Activated CD4-positive, alpha-beta T cell treated with anti-CD3 and anti-CD28 coated beads, Interleukin-2, amount 10 ng/mL, durations not matched to agents 7 days and 5 days (primary cell): ENCODE measurements at regions not wholly inside any gene's neighbourhood (a gene's known extent, or its start where the extent isn't known, plus 50 kb on each side); places are given as distances from the start of the nearest gene placed in this dataset.
"Not testable (repeated sequence)": the region's sequence is repeated elsewhere in the genome, so short reads cannot be mapped to it uniquely, and the experiment has no call there.

Experiments used
- CTCF ChIA-PET: fragments of 350-600 bp; sonication (Branson Sonifier 250); formaldehyde crosslinking; loops from one replicate; lab custom pipeline; 2021; ENCODE audit warnings: antibody characterized with exemption; lab: Charles Lee
- POLR2A ChIA-PET: fragments of 350-600 bp; sonication (Branson Sonifier 250); formaldehyde crosslinking; loops from one replicate; lab custom pipeline; 2021; ENCODE audit warnings: antibody characterized with exemption; lab: Charles Lee
- DNase-seq: peaks from one replicate; pipeline ENCODE4 v3.0.0-alpha.2; 2020
- H3K27ac Mint-ChIP-seq: one replicate; pipeline ENCODE4 v1.8.0; 2021; ENCODE audit warnings: mild to moderate bottlenecking, moderate library complexity, mixed read lengths
- H3K27me3 Mint-ChIP-seq: one replicate; pipeline ENCODE4 v1.8.0; 2021; ENCODE audit warnings: mixed read lengths
- H3K36me3 Mint-ChIP-seq: one replicate; pipeline ENCODE4 v1.8.0; 2021; ENCODE audit warnings: low read depth, mixed read lengths
- H3K4me1 Mint-ChIP-seq: one replicate; pipeline ENCODE4 v1.8.0; 2021; ENCODE audit warnings: mixed read lengths
- H3K4me3 Mint-ChIP-seq: one replicate; pipeline ENCODE4 v1.8.0; 2021; ENCODE audit warnings: mild to moderate bottlenecking, moderate library complexity, mixed read lengths
- H3K9me3 Mint-ChIP-seq: one replicate; pipeline ENCODE4 v1.8.0; 2021; ENCODE audit warnings: mixed read lengths

DNA sequence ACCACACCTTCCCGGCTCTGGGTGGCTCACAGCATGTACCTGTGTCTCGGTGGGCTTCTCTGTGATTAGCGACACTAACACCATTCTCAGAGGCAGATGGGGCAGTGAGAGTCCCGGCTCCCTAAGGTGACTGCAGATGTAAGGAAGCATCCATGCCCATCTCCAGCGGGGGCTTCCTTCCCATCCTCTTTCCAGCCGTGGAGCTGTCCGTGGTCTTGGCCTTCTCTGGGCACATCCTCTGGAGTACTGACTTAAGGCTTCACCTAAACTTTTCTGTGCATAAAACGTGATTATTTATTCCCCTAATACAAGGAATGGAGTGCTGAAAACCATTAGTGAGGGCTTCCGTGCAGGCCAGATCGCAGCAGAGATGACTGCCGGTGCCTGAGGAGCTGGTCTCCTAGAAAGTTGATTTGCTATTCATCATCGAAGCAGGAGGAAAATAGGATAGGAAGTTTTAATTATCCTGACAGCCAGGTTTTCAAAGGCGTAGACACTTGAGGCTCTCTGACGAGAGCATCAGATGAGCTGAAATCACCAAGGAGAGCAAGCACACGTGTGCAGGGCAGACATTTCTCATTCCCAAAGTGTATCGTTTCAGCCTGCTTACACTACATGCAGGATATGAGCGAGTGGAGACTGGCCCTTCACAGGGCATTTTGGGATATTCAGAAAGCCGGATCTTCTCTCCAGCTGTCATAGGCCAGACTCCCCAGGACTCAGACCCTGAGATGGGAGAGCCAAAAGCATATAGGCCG, 186.1 kb upstream of the SALL3 start:
- no peak overlapping the region for H3K4me3 Mint-ChIP-seq
- DNase-seq: no peak
- CTCF ChIA-PET: no interaction called here
- no peaks in the 10 kb centered on the region for H3K9me3 Mint-ChIP-seq
- no peaks in the 10 kb centered on the region for H3K27me3 Mint-ChIP-seq
- POLR2A ChIA-PET: no interaction called here
- no peak overlapping the region for H3K27ac Mint-ChIP-seq
- no peaks in the 10 kb centered on the region for H3K36me3 Mint-ChIP-seq
- no peaks in the 10 kb centered on the region for H3K4me1 Mint-ChIP-seq

DNA sequence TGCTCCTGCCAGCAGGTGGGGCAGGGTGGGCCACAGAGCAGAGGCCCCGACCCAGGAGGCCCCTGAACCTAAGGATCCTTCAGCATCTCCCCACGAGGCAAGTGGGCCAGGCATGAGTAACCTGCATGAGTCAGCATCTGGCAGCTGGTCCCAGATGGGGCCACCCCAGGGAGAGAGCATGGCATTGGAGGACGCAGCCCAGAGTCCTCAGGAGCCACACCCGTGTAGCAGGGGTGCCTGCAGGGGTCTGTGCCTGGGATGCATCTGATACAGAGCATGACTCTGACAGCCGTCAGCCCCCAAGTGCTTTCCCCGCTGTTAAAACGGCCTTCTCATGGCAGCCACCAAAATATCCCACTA, 185.6 kb upstream of the SALL3 start:
- no peaks in the 10 kb centered on the region for H3K9me3 Mint-ChIP-seq
- no peaks in the 10 kb centered on the region for H3K27me3 Mint-ChIP-seq
- no peak for DNase-seq
- ChIA-PET CTCF (no interaction called here), POLR2A (no interaction called here)
- H3K4me1 Mint-ChIP-seq: no peaks in the 10 kb centered on the region
- H3K36me3 Mint-ChIP-seq: no peaks in the 10 kb centered on the region
- no peak overlapping the region for H3K4me3 Mint-ChIP-seq
- H3K27ac Mint-ChIP-seq: no peak overlapping the region

DNA sequence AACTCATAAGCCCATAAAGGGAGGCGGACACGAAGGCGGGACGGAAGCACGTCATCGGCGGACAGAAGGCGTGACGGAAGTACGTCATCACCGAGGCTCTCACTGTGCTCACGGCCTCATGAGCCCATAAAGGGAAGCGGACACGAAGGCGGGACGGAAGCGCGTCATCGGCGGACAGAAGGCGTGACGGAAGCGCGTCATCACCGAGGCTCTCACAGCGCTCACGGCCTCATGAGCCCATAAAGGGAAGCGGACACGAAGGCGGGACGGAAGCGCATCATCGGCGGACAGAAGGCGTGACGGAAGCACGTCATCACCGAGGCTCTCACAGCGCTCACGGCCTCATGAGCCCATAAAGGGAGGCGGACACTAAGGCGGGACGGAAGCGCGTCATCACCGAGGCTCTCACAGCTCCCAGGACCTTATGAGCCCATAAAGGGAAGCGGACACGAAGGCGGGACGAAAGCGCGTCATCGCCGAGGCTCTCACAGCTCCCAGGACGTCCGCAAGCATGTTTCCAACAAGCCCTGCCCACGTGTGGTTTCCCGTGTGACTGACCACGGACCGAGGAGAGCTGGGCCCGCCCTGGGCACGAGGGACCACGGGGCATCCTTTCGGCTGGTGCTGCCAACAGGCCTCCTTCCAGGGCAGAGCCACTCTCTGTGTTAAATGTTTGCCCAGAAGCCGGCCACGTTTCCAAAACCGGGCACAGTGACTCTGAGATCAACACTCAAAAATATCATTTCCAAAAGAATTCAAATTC, 182.7 kb upstream of the SALL3 start:
- H3K4me3 Mint-ChIP-seq: no peak overlapping the region
- no peaks in the 10 kb centered on the region for H3K9me3 Mint-ChIP-seq
- no peaks in the 10 kb centered on the region for H3K36me3 Mint-ChIP-seq
- no peak overlapping the region for H3K27ac Mint-ChIP-seq
- ChIA-PET CTCF (no interaction called here), POLR2A (no interaction called here)
- H3K27me3 Mint-ChIP-seq: no peaks in the 10 kb centered on the region
- no peaks in the 10 kb centered on the region for H3K4me1 Mint-ChIP-seq
- no peak for DNase-seq

DNA sequence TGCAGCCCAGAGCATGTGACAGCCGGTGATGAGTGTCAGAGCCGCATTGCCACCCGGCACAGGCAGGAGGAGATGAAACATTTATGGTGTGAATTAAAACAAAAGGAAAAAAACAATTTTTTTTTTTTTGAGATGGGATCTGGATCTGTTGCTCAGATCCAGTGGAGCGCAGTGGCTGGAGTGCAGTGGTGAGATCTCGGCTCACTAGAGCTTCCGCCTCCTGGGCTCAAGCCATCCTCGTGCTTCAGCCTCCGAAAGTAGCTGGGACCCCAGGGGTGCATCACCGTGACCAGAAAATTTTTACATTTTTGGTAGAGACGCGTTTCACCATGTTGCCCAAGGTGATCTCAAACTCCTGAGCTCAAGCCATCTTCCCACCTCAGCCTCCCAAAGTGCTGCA, 182.1 kb upstream of the SALL3 start:
- no peak overlapping the region for H3K27ac Mint-ChIP-seq
- no peaks in the 10 kb centered on the region for H3K27me3 Mint-ChIP-seq
- no peaks in the 10 kb centered on the region for H3K9me3 Mint-ChIP-seq
- ChIA-PET POLR2A (no interaction called here), CTCF (no interaction called here)
- no peaks in the 10 kb centered on the region for H3K36me3 Mint-ChIP-seq
- DNase-seq: no peak
- no peak overlapping the region for H3K4me3 Mint-ChIP-seq
- H3K4me1 Mint-ChIP-seq: no peaks in the 10 kb centered on the region

DNA sequence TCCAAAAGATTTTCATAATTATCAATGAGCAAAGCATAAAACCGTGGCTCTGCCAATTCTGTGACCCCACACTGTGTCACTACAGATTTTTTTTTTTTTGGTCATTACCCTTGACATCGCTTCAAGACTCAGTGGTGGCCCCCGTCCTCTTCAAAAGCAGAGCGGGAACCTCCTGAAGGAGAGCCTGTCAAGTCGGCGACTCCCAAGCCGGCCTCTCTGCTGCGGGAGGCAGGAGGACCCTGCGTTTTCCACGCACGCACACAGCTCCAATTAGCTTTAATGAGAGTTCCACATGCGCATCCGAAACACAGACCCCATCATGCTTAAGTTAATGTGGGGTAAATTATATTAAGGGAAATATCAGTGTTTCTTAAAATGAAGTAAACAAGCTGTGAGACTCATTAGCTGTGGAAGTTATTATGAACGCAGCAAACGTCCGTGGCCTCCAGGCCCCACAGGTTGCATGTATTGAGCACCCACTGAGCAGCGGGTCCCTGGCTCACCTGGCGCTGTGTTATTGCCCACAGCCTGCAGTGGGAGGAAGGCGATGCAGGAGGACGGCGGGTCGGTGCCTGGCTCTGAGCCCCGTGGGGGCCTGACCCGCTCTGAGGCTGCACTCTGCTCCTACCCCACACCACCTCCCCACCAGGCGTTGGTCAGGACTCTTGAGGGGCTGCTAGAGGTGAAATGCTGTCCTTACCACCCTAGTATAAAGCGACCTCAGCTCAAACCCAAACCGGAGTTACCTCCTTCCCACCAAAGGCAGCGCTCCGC, 181.0 kb upstream of the SALL3 start:
- ChIA-PET CTCF (no interaction called here), POLR2A (no interaction called here)
- H3K36me3 Mint-ChIP-seq: no peaks in the 10 kb centered on the region
- H3K27me3 Mint-ChIP-seq: no peaks in the 10 kb centered on the region
- H3K4me1 Mint-ChIP-seq: no peaks in the 10 kb centered on the region
- no peak overlapping the region for H3K4me3 Mint-ChIP-seq
- no peak overlapping the region for H3K27ac Mint-ChIP-seq
- DNase-seq: no peak
- no peaks in the 10 kb centered on the region for H3K9me3 Mint-ChIP-seq

DNA sequence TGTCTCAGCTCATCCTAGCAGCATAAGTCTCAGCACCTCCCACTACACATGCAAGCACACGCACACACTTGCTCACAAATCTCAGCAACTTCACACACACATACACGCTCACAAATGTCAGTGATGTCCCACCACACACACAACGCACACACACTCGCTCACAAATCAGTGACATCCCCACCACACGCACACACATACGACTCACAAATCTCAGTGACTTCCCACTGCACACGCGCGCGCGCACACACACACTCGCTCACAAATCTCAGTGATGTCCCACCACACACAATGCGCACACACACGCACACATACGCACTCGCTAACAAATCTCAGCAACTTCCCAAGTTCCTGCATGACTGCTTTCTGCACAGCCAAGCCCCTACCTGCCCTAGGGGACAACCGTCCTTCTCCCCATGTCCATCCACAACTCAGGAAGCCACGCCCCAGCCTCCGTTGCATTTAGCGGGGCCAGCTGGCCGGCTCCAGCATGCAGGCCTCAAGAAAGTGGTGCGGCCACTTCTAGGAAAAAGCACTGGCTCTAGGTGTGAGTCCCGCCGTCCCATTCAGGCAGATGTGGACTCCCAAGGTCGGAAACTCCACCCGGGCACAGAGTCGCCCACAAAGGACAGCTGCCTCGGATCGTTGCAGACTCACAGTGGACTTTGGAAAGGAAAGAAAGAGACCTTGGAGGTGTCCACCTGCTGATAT, 180.1 kb upstream of the SALL3 start:
- no peak overlapping the region for H3K27ac Mint-ChIP-seq
- no peak for DNase-seq
- no peaks in the 10 kb centered on the region for H3K4me1 Mint-ChIP-seq
- POLR2A ChIA-PET: no interaction called here
- H3K4me3 Mint-ChIP-seq: no peak overlapping the region
- no peaks in the 10 kb centered on the region for H3K9me3 Mint-ChIP-seq
- H3K27me3 Mint-ChIP-seq: no peaks in the 10 kb centered on the region
- CTCF ChIA-PET: no interaction called here
- H3K36me3 Mint-ChIP-seq: no peaks in the 10 kb centered on the region

DNA sequence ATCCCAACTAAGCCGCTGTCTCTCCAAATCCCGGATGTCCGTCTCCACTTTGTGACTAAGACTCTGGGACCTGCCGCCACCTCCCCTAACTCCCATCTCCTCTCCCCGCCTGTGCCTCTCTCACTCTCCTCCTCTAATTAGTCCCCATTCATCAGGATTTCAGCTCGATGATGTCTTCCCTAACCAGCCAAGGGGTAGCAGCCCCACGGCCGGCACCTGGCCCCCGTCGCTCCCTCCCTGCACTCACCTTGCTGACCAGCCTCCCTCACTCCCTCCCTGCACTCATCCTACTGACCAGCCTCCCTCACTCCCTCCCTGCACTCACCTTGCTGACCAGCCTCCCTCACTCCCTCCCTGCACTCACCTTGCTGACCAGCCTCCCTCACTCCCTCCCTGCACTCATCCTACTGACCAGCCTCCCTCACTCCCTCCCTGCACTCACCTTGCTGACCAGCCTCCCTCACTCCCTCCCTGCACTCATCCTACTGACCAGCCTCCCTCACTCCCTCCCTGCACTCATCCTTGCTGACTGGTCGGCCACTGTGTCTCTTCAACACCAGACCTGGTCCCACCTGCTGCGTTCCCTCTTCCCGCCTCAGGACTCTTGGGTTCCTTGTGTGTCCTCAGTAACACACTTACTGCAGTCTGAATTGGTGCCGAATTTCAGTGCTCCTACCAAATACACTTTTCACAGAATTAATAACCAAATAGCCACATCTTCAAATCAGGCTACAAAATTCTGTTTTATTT, 179.3 kb upstream of the SALL3 start:
- H3K4me1 Mint-ChIP-seq, CTCF ChIA-PET, POLR2A ChIA-PET, H3K4me3 Mint-ChIP-seq, H3K9me3 Mint-ChIP-seq, H3K27ac Mint-ChIP-seq, H3K36me3 Mint-ChIP-seq, H3K27me3 Mint-ChIP-seq, DNase-seq: not testable (repeated sequence)

DNA sequence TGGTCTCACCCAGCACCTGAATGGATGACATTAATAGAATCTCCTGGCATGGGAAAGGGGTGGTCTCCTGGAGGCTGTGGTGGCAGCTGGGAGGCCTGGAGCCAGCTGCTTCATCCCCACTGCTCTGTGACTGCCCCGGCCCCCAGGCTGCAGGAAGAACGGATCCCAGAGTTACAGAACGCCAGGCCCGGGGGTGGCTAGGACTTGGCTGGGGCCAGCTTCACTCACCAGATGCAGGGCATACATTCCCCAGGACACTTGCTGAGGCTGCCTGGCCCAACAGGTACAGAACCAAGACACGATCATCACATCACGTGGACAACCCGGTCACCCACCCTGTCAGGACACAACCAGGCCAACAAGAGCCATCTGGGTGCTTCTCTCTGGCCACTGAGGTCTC, 178.6 kb upstream of the SALL3 start:
- H3K4me3 Mint-ChIP-seq: no peak overlapping the region
- H3K4me1 Mint-ChIP-seq: no peaks in the 10 kb centered on the region
- ChIA-PET POLR2A (no interaction called here), CTCF (no interaction called here)
- H3K27me3 Mint-ChIP-seq: no peaks in the 10 kb centered on the region
- no peaks in the 10 kb centered on the region for H3K9me3 Mint-ChIP-seq
- H3K27ac Mint-ChIP-seq: no peak overlapping the region
- DNase-seq: no peak
- no peaks in the 10 kb centered on the region for H3K36me3 Mint-ChIP-seq

DNA sequence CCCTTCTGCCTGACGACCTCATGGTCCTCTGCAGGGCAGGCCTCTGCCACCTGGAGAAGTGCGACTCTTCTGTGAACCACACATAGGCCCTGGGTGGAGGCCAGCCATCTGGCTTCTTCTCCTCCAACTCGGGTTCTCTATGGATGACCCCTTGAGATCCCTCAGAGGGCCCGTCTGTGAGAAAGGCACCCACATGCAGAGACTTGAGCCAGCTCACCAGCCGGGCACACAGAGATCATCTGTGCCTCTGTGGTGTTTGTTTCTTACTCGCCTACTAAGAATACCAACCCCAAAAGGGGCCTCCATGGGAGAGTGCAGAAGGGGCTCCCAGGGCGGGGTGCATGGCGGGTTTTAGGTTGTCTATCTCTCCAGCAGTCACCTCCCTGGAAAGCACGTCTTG, 176.5 kb upstream of the SALL3 start:
- DNase-seq: no peak
- Mint-ChIP-seq H3K4me1 (no peaks in the 10 kb centered on the region), H3K9me3 (no peaks in the 10 kb centered on the region), H3K4me3 (no peak overlapping the region), H3K36me3 (no peaks in the 10 kb centered on the region), H3K27ac (no peak overlapping the region), H3K27me3 (no peaks in the 10 kb centered on the region)
- ChIA-PET CTCF (no interaction called here), POLR2A (no interaction called here)

DNA sequence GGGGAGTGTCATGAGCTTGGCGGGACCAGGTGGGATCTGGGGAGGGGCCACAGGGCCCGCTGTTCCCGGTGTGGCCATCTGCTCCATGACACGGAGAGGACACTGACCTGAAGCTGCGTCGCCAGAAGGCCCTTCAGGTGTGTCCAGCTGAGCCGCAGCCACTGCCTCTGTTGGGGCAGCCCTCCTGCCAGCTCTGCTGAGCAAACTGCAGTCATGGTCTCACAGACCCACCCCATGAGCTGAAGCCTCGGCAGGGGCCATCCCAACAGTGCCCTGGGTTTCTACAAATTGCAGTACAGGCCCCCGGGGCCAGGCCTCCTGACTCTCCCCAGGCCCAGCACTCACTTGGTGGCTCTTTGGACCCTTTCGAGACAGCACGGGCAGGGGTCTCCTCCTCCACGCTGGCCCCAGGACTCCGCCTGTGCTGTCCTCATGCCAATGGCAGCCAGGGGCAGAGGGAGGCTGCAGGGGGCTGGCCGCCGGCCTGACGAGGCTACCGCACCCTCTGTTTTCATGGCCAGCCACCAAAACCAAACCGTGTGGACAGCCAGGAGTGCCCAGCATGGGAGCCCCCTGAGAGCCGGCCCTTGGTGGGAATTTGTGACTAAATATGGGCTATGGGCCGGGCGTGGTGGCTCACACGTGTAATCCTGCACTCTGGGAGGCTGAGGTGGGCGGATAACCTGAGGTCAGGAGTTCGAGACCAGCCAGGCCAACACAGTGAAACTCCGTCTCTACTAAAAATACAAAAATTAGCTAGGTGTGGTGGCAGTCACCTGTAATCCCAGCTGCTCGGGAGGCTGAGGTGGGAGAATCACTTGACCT, 175.2 kb upstream of the SALL3 start:
- H3K9me3 Mint-ChIP-seq: no peaks in the 10 kb centered on the region
- H3K27me3 Mint-ChIP-seq: no peaks in the 10 kb centered on the region
- ChIA-PET POLR2A (no interaction called here), CTCF (no interaction called here)
- no peak overlapping the region for H3K4me3 Mint-ChIP-seq
- no peak for DNase-seq
- H3K27ac Mint-ChIP-seq: no peak overlapping the region
- H3K36me3 Mint-ChIP-seq: no peaks in the 10 kb centered on the region
- H3K4me1 Mint-ChIP-seq: no peaks in the 10 kb centered on the region

DNA sequence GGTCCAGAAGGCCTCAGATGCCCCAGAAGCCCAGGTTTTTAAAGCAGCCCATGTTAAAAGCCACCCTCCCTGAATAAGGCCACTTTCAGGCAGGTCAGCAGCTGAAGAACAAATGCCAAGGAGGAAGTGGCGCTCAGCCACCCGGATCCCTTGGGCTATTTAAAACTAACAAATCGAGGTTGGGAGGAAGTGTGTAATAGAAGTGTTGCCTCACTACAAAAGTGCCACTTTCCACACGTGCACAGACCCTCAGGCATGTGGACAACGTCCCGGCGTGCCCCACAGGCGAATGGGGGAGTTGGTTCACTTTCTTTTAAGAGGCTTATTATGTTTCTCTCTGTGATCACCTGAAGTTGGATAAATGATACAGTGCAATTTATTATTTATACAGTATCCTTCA, 173.8 kb upstream of the SALL3 start:
- Mint-ChIP-seq H3K4me1 (no peaks in the 10 kb centered on the region), H3K27me3 (no peaks in the 10 kb centered on the region)
- CTCF ChIA-PET: no interaction called here

DNA sequence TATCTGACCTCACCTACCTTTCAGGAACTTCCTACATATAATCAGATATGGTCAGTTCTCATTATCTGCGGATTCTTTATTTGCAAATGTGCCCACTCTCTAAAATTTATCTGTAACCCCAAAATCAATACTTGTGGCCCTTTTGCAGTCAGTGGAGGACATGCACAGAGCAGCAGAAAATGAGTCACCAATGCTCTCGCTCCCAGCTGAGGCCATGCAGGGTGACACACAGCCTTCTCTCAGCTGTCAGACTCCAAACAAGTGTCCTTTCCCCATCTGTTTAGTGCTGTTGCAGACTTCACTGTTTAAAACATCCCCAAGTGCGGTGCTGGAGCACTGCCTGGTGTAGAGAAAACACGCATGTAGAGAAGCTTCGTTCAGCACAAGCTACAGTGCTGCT, 171.9 kb upstream of the SALL3 start:
- Mint-ChIP-seq H3K4me3 (no peak overlapping the region), H3K36me3 (no peaks in the 10 kb centered on the region), H3K9me3 (peaks cover 5% of the 10 kb centered on the region), H3K4me1 (no peaks in the 10 kb centered on the region), H3K27ac (no peak overlapping the region), H3K27me3 (no peaks in the 10 kb centered on the region)
- POLR2A ChIA-PET: no interaction called here
- CTCF ChIA-PET: no interaction called here
- no peak for DNase-seq

More for the DNA sequence above, 173.8 kb upstream of the SALL3 start:
- H3K36me3 Mint-ChIP-seq: no peaks in the 10 kb centered on the region
- no peak for DNase-seq
- no peak overlapping the region for H3K27ac Mint-ChIP-seq
- POLR2A ChIA-PET: no interaction called here
- H3K9me3 Mint-ChIP-seq: peaks cover 5% of the 10 kb centered on the region
- no peak overlapping the region for H3K4me3 Mint-ChIP-seq
